Spleen (tissue), 11 donors: ENCODE measurements at regions not wholly inside any gene's neighbourhood (a gene's known extent, or its start where the extent isn't known, plus 50 kb on each side); places are given as distances from the start of the nearest gene placed in this dataset.

Source experiments
- DNase-seq: peaks from one replicate; pipeline ENCODE4 v3.0.0-alpha.2; 2020
- H3K27ac ChIP-seq, 8 donors: fragments of 200-600 bp; sonication (generic) in 7 of 8; 1 replicate in 4 of 8; 2 replicates in 4 of 8; pipeline versions ENCODE4 v1.5.0 to v1.8.0; 2016 to 2021; ENCODE audit warnings: inconsistent platforms in 4 of 8, mild to moderate bottlenecking in 4 of 8, moderate library complexity in 1 of 8
- H3K27me3 ChIP-seq, 7 donors: fragments of 200-600 bp; sonication (generic) in 6 of 7; replicated peaks in 1 of 7; 1 replicate in 4 of 7; 2 replicates in 3 of 7; pipeline versions ENCODE4 v1.5.0 to v1.8.0; 2016 to 2021; ENCODE audit warnings: inconsistent platforms in 3 of 7, mild to moderate bottlenecking in 1 of 7
- H3K36me3 ChIP-seq, 6 donors: fragments of 200-600 bp; sonication (generic) in 5 of 6; 1 replicate in 4 of 6; 2 replicates in 2 of 6; pipeline versions ENCODE4 v1.5.0 to v1.8.0; 2016 to 2021; ENCODE audit warnings: inconsistent platforms in 2 of 6
- H3K4me1 ChIP-seq, 6 donors: fragments of 200-600 bp; sonication (generic) in 5 of 6; 1 replicate in 3 of 6; 2 replicates in 3 of 6; pipeline versions ENCODE4 v1.5.0 to v1.8.0; 2016 to 2021; ENCODE audit warnings: inconsistent platforms in 3 of 6
- H3K4me3 ChIP-seq, 8 donors: fragments of 200-600 bp; sonication (generic) in 7 of 8; 1 replicate in 4 of 8; 2 replicates in 4 of 8; pipeline versions ENCODE4 v1.5.0 to v1.8.0; 2016 to 2021; ENCODE audit warnings: inconsistent platforms in 4 of 8, mild to moderate bottlenecking in 4 of 8, moderate library complexity in 2 of 8
- H3K9me3 ChIP-seq, 8 donors: fragments of 200-600 bp; sonication (generic) in 7 of 8; 1 replicate in 4 of 8; 2 replicates in 4 of 8; pipeline versions ENCODE4 v1.5.0 to v1.8.0; 2016 to 2021; ENCODE audit warnings: inconsistent platforms in 4 of 8
- CTCF ChIP-seq, 11 experiments: fragments of 200-600 bp in 7 of 11; fragments of 450-650 bp in 4 of 11; sonication (generic) in 4 of 11; IDR thresholded peaks in 8 of 11; conservative IDR thresholded peaks in 3 of 11; 1 replicate in 7 of 11; 2 replicates in 4 of 11; pipeline versions ENCODE4 v1.4.0 to v1.8.0; 2016 to 2021; ENCODE audit warnings: antibody characterized with exemption in 11 of 11, inconsistent platforms in 4 of 11, mild to moderate bottlenecking in 1 of 11
- POLR2A ChIP-seq, 3 donors: fragments of 450-650 bp; IDR thresholded peaks; one replicate each; pipeline ENCODE4 v1.5.1; 2017; ENCODE audit warnings: antibody characterized with exemption in 3 of 3, mild to moderate bottlenecking in 1 of 3
- POLR2AphosphoS5 ChIP-seq, 3 donors: sonication (generic); formaldehyde crosslinking; IDR thresholded peaks; one replicate each; pipeline ENCODE4 v1.5.1; 2017; ENCODE audit warnings: antibody characterized with exemption in 3 of 3
- WGBS, 5 donors: extraction: QIAGEN DNeasy Blood & Tissue Kit in 3 of 5; methylation state at CpG; one replicate each; pipeline versions ENCODE4 v1.1.5 to v1.1.7; 2013 to 2018; 5-methylcytosine and 5-hydroxymethylcytosine counted together
- intact Hi-C: fragments of 100-400 bp; cut with DNase I; formaldehyde crosslinking; loops from one replicate; pipeline ENCODE4 v1.15.0; 2023; ENCODE audit warnings: low total_unique reads
- donor health status: healthy with polysubstance abuse.
- donor health status: DM: no; HTN: no; CAD: no; lungs with moderate emphysema.
- donor health status: DM: no; HTN: no; CAD: no.
- donor health status: Bipolar disorder and iron deficiency.
- donor health status: healthy.
- donor health status: DM: no; HTN: no; CAD: no.
- donor health status: DM: yes; HTN: yes; CAD: no.

DNA sequence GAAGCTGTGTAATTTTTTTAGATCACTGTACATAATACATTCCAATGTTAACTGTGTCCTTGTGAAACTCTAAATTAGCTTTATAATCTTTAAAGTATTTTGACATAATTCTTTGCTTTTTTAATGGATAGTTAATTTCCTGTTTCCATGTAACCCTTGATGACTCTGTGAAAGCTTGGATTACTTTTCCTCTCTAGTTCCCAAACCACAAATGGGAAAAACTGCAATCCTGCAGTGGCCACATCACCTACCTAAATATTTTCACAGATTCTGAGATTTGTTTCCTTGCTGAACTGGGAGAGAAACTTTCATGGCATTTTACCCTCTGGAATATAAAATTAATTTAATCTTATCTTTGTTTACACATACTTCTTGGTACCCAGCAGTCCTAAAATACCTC lies 161.6 kb upstream of the CCDC68 start:
- intact Hi-C loops, result no loop called here
- no peak for TF ChIP-seq POLR2A (IDR thresholded peaks at IDR 0.05)
- no peak for TF ChIP-seq CTCF (IDR thresholded peaks at IDR 0.05 in 8 of 11, conservative IDR thresholded peaks at IDR 0.05 in 3 of 11)
- no peak for TF ChIP-seq POLR2AphosphoS5 (IDR thresholded peaks at IDR 0.05)
- peak overlapping the region in 1 of 8 donors; percentile 28 for H3K27ac ChIP-seq
- peaks cover 0 to under 1% (median 0%) of the 10 kb centered on the region in 8 donors for H3K9me3 ChIP-seq
- no peak overlapping the region for H3K4me3 ChIP-seq
- H3K4me1 ChIP-seq, result no peaks in the 10 kb centered on the region
- no peak for DNase-seq
- no peaks in the 10 kb centered on the region for H3K36me3 ChIP-seq
- H3K27me3 ChIP-seq, result no peaks in the 10 kb centered on the region

GRCh38 chr18:55119434-55119833 lies 160.2 kb upstream of the CCDC68 start:
- Histone ChIP-seq H3K36me3 (no peaks in the 10 kb centered on the region), H3K27ac (no peak overlapping the region), H3K4me3 (no peak overlapping the region), H3K9me3 (no peaks in the 10 kb centered on the region), H3K27me3 (no peaks in the 10 kb centered on the region), H3K4me1 (no peaks in the 10 kb centered on the region)
- intact Hi-C loops, result no loop called here
- no peak for DNase-seq
- 36 to 74% (median 57%) methylated on average over 6 of the region's 6 CpGs for WGBS, 5 donors
- TF ChIP-seq POLR2AphosphoS5 (IDR thresholded peaks at IDR 0.05) (peak in 1 of 3 donors; percentile 30), POLR2A (IDR thresholded peaks at IDR 0.05) (no peak), CTCF (IDR thresholded peaks at IDR 0.05 in 8 of 11, conservative IDR thresholded peaks at IDR 0.05 in 3 of 11) (no peak)

- H3K4me3 ChIP-seq, result no peak overlapping the region
- no peak for DNase-seq
- no peak for TF ChIP-seq CTCF (IDR thresholded peaks at IDR 0.05 in 8 of 11, conservative IDR thresholded peaks at IDR 0.05 in 3 of 11)
- TF ChIP-seq POLR2A (IDR thresholded peaks at IDR 0.05), result no peak
- no peaks in the 10 kb centered on the region for H3K27me3 ChIP-seq
- no peaks in the 10 kb centered on the region for H3K9me3 ChIP-seq
- H3K27ac ChIP-seq, result no peak overlapping the region
- H3K4me1 ChIP-seq, result no peaks in the 10 kb centered on the region
- intact Hi-C loops, result no loop called here
- H3K36me3 ChIP-seq, result no peaks in the 10 kb centered on the region
These were observed 159.8 kb upstream of the CCDC68 start for GRCh38 chr18:55119016-55119415.

- DNase-seq, result no peak
- Histone ChIP-seq H3K4me1 (no peaks in the 10 kb centered on the region), H3K27me3 (no peaks in the 10 kb centered on the region), H3K9me3 (no peaks in the 10 kb centered on the region), H3K36me3 (no peaks in the 10 kb centered on the region), H3K27ac (no peak overlapping the region), H3K4me3 (no peak overlapping the region)
- TF ChIP-seq CTCF (IDR thresholded peaks at IDR 0.05 in 8 of 11, conservative IDR thresholded peaks at IDR 0.05 in 3 of 11), result no peak
- TF ChIP-seq POLR2AphosphoS5 (IDR thresholded peaks at IDR 0.05), result no peak
- no peak for TF ChIP-seq POLR2A (IDR thresholded peaks at IDR 0.05)
- WGBS, 5 donors, result 74 to 86% (median 75%) methylated on average over 3 of the region's 3 CpGs
- intact Hi-C loops, result no loop called here
These were observed 157.6 kb upstream of the CCDC68 start for GRCh38 chr18:55116863-55117262.
